T47D (cell line): ENCODE measurements at regions not wholly inside any gene's neighbourhood (a gene's known extent, or its start where the extent isn't known, plus 50 kb on each side); places are given as distances from the start of the nearest gene placed in this dataset.
A peak's percentile ranks its signal among the peaks of the same experiment; 100 is the strongest.

Experiments
- DNase-seq, 2 experiments: peaks; one replicate each; pipeline versions ENCODE4 v3.0.0 to v3.0.0-alpha.2; 2011 to 2012; ENCODE audit warnings: low read depth in 1 of 2, low spot score in 1 of 2
- JUND ChIP-seq: IDR thresholded peaks from 2 replicates; pipeline ENCODE4 v1.6.1; 2012; ENCODE audit warnings: low read depth
- in situ Hi-C: cut with HindIII; loops from 2 replicates; pipeline ENCODE4 v1.10.0; 2016; ENCODE audit warnings: low sequenced_read_pairs, low pct_unique_long_range_greater_than_20kb

GRCh38 chr3:159830523-159831154 is 158.0 kb upstream of the IL12A start:
- no peak for TF ChIP-seq JUND
- in situ Hi-C loops: no loop called here
- DNase-seq: no peak

DNA sequence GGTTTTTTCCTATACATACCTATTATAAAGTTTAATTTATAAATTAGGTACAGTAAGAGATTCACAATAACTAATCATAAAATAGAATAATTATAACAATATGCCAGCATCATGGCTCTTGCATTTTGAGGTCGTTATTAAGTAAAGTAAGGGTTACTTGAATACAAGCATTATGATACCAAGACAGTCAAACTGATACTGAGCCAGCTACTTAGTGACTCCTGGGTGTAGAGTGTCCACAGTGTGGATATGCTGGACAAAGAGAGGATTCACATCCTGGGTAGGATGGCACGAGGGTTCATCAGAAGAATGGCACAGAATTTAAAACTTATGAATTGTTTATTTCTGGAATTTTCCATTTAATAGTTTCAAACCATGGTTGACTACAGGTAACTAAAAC is 157.2 kb upstream of the IL12A start:
- in situ Hi-C loops: no loop called here
- no peak for DNase-seq
- no peak for TF ChIP-seq JUND

DNA sequence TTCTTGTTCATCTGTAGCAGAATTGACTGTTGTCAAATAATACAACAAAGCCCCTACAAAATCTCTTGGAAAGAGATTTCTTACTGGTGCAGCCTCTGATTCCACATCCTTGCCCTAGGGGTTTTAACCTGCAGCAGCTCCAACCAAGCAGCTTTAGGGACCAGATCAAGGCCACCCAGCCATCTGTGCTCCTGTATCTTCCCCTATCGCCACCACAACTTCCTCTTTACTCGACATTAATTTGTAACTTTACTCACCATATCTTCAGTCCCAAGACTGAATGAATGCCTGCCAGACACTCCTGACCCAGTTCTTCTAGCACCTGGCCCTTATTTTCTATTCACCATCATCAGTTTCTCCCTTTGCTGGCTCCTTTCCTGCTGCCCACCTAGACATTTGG is 156.6 kb upstream of the IL12A start:
- no peak for TF ChIP-seq JUND
- in situ Hi-C loops: no loop called here
- DNase-seq: no peak

- no peak for TF ChIP-seq JUND
- no peak for DNase-seq
- in situ Hi-C loops: no loop called here
Measured at GRCh38 chr3:159835126-159835525, 153.5 kb upstream of the IL12A start.

GRCh38 chr3:159837725-159838124 is 150.9 kb upstream of the IL12A start:
- in situ Hi-C loops: no loop called here
- no peak for DNase-seq
- TF ChIP-seq JUND: no peak

DNA sequence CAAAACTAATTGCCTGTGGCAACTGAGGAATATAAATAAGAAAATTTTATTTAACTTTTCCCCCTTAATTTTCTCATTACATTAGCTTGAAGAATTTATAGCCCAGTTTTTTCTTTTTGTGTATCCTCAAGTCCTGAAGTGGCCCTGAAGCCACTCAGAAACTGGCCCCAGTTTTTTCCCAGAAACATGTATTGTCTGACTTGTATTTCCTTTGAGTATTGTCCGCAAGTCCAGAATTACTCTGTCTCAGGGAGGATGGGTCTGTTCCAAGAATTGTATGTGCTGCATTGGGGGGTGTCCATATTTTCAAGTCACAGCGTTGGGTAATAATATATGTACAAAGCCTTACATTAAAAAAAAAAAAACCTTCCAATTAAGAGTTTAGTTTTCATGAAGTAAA is 149.7 kb upstream of the IL12A start:
- TF ChIP-seq JUND: no peak
- in situ Hi-C loops: no loop called here
- DNase-seq: no peak

- DNase-seq: no peak
- in situ Hi-C loops: no loop called here
Measured at GRCh38 chr3:159839561-159840379, 148.9 kb upstream of the IL12A start, which contains the start of gene SCHIP1. TSS of gene SCHIP1 (plus strand) at chr3:159839861.

GRCh38 chr3:159840703-159841299 is 147.8 kb upstream of the IL12A start:
- in situ Hi-C loops: no loop called here
- no peak for TF ChIP-seq JUND
- peak; percentile 17 to 82 for DNase-seq

More at GRCh38 chr3:159839561-159840379, 148.9 kb upstream of the IL12A start, which contains the start of gene SCHIP1:
- TF ChIP-seq JUND: no peak

GRCh38 chr3:159841766-159842165 is 146.9 kb upstream of the IL12A start:
- DNase-seq: no peak
- TF ChIP-seq JUND: no peak
- in situ Hi-C loops: no loop called here

DNA sequence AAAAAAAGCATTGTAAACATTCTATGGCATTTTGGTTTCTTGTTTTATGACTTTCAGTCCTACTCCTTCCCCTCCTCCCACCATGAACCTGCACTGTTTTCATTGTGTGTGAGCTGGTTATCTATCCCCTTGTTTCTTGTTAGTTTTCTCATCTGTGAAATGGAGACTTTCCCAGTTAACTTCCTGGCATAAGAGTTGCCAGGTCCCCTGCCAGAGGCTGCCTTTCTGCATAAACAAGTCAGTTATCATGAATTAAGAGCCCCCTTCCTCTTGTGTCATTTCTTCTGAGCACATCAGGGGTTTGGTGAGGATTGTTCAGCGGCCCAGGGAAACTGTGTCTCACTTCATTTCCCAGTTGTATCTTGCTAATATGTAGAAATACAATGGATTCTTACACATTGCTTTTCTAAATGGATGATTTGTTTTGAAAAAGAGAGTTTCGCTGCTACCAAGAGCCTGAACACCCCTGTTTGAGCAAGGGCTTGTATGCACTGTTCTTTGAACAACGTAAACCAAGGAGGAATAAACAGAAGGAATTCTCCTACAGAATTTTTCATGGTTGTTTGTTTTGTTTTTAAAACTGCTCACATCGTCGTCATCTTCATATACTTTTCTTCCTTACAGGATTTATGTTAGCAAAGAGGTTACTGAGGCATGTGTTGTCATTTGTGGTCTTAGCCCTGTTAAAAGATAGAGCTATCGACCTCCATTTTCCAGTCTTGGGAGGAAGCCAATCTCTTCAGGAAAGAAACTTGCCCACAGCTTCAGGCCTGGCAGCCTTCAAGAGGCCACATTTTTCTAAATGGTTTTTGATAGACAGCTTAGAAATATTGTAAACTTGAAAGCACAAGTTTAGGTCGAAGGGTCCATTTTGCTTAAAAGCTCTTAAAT is 144.6 kb upstream of the IL12A start:
- in situ Hi-C loops: no loop called here
- no peak for TF ChIP-seq JUND

GRCh38 chr3:159844801-159845261 is 143.8 kb upstream of the IL12A start:
- in situ Hi-C loops: no loop called here
- peak in 1 of 2 experiments; percentile 40 for DNase-seq
- no peak for TF ChIP-seq JUND

More for the DNA sequence above, 144.6 kb upstream of the IL12A start:
- DNase-seq: peak in 1 of 2 experiments; percentile 31

DNA sequence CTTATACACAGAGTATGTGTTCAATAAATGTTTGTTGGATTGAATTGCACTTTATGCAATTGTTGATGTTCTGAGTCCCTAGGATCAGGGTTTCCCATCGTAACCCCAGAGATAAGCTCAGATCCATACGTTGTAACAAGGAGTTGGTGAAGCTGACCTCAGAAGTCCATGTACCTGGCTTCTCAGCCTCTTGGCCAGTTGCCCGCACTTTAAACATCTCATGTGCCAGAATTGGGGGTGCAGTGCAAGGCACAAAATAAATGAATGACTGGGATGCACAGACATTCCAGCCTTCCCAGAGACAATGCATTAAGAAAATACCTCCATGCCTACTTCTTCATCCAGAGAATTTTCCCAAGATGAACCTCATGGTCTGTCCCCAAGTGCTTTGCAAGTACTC is 142.9 kb upstream of the IL12A start:
- in situ Hi-C loops: no loop called here
- TF ChIP-seq JUND: no peak
- DNase-seq: peak in 1 of 2 experiments; percentile 25
